ENCODE measurements at regions not wholly inside any gene's neighbourhood (a gene's known extent, or its start where the extent isn't known, plus 50 kb on each side); places are given as distances from the start of the nearest gene placed in this dataset.

- DNase-seq (ENCODE audit: low spot score) (no peak), ATAC-seq (ENCODE audit: low read depth) (no peak)
- no peaks in the 10 kb centered on the region for H3K27me3 ChIP-seq (ENCODE audit: insufficient read depth, poor library complexity, severe bottlenecking)
- no peaks in the 10 kb centered on the region for H3K4me1 ChIP-seq (ENCODE audit: insufficient read depth, poor library complexity, severe bottlenecking)
- H3K4me3 ChIP-seq (ENCODE audit: severe bottlenecking) = no peak overlapping the region
- no peak overlapping the region for H3K27ac ChIP-seq (ENCODE audit: poor library complexity, severe bottlenecking)
- TF ChIP-seq CTCF (IDR thresholded peaks at IDR 0.05; ENCODE audit: poor library complexity, severe bottlenecking) = no peak
- no peaks in the 10 kb centered on the region for H3K9me3 ChIP-seq (ENCODE audit: severe bottlenecking)
- no peaks in the 10 kb centered on the region for H3K36me3 ChIP-seq (ENCODE audit: low read depth)
Measured at GRCh38 chr10:71040846-71041605, 152.7 kb upstream of the PCBD1 start.

DNA sequence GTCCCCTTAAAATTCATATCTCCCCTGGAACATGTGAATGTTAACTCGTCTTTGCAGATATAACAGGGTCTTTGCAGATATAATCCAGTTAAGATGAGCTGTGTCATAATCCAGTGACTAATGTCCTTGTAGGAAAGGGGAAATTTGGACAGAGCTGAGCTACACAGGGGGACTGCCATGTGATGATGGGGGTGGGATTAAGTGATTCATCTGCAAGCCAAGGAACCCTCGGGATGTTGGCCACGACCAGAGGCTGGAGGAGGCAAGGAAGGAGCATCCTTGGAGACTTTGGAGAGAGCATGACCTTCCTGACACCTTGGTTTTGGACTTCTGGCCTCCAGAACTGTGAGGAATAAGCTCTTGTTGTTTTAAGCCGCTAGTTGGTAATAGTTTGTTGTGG, 153.9 kb upstream of the PCBD1 start:
- no peak for ATAC-seq (ENCODE audit: low read depth)
- Histone ChIP-seq H3K4me3 (ENCODE audit: severe bottlenecking) (no peak overlapping the region), H3K36me3 (ENCODE audit: low read depth) (no peaks in the 10 kb centered on the region), H3K27ac (ENCODE audit: poor library complexity, severe bottlenecking) (no peak overlapping the region), H3K27me3 (ENCODE audit: insufficient read depth, poor library complexity, severe bottlenecking) (no peaks in the 10 kb centered on the region), H3K9me3 (ENCODE audit: severe bottlenecking) (no peaks in the 10 kb centered on the region), H3K4me1 (ENCODE audit: insufficient read depth, poor library complexity, severe bottlenecking) (no peaks in the 10 kb centered on the region)
- DNase-seq (ENCODE audit: low spot score) = no peak
- TF ChIP-seq CTCF (IDR thresholded peaks at IDR 0.05; ENCODE audit: poor library complexity, severe bottlenecking) = no peak

DNA sequence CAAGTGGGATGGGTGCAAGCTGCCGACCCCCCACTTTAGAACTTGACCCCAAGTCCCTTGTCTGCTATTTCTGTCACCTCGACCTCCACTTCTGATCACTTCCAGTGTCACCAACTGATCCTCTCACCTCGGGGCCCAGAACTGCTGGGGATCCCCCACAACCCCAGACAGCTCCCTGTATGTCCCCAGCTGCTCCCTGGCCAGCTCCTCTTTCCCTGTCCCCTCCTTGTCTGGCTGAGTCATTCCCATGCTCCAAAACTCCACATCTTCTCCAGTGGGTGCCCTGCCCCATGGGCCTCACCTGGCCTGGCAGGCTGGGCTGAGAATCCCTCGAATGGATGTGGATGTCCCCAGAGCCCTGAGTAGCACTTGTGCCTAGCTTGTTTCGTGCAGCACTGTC, 154.3 kb upstream of the PCBD1 start:
- Histone ChIP-seq H3K9me3 (ENCODE audit: severe bottlenecking) (no peaks in the 10 kb centered on the region), H3K27me3 (ENCODE audit: insufficient read depth, poor library complexity, severe bottlenecking) (no peaks in the 10 kb centered on the region), H3K27ac (ENCODE audit: poor library complexity, severe bottlenecking) (no peak overlapping the region), H3K4me1 (ENCODE audit: insufficient read depth, poor library complexity, severe bottlenecking) (no peaks in the 10 kb centered on the region), H3K36me3 (ENCODE audit: low read depth) (no peaks in the 10 kb centered on the region), H3K4me3 (ENCODE audit: severe bottlenecking) (no peak overlapping the region)
- no peak for DNase-seq (ENCODE audit: low spot score)
- ATAC-seq (ENCODE audit: low read depth) = no peak
- TF ChIP-seq CTCF (IDR thresholded peaks at IDR 0.05; ENCODE audit: poor library complexity, severe bottlenecking) = no peak

GRCh38 chr10:71043858-71044257, 155.5 kb upstream of the PCBD1 start:
- no peaks in the 10 kb centered on the region for H3K36me3 ChIP-seq (ENCODE audit: low read depth)
- H3K4me3 ChIP-seq (ENCODE audit: severe bottlenecking) = no peak overlapping the region
- H3K9me3 ChIP-seq (ENCODE audit: severe bottlenecking) = no peaks in the 10 kb centered on the region
- no peak for ATAC-seq (ENCODE audit: low read depth)
- no peaks in the 10 kb centered on the region for H3K4me1 ChIP-seq (ENCODE audit: insufficient read depth, poor library complexity, severe bottlenecking)
- no peaks in the 10 kb centered on the region for H3K27me3 ChIP-seq (ENCODE audit: insufficient read depth, poor library complexity, severe bottlenecking)
- TF ChIP-seq CTCF (IDR thresholded peaks at IDR 0.05; ENCODE audit: poor library complexity, severe bottlenecking) = no peak
- no peak overlapping the region for H3K27ac ChIP-seq (ENCODE audit: poor library complexity, severe bottlenecking)
- no peak for DNase-seq (ENCODE audit: low spot score)

GRCh38 chr10:71044720-71045119, 156.4 kb upstream of the PCBD1 start:
- DNase-seq (ENCODE audit: low spot score) = no peak
- H3K27me3 ChIP-seq (ENCODE audit: insufficient read depth, poor library complexity, severe bottlenecking) = no peaks in the 10 kb centered on the region

More at GRCh38 chr10:71044720-71045119, 156.4 kb upstream of the PCBD1 start:
- no peak overlapping the region for H3K27ac ChIP-seq (ENCODE audit: poor library complexity, severe bottlenecking)
- ATAC-seq (ENCODE audit: low read depth) = no peak
- H3K9me3 ChIP-seq (ENCODE audit: severe bottlenecking) = no peaks in the 10 kb centered on the region
- TF ChIP-seq CTCF (IDR thresholded peaks at IDR 0.05; ENCODE audit: poor library complexity, severe bottlenecking) = no peak
- H3K4me1 ChIP-seq (ENCODE audit: insufficient read depth, poor library complexity, severe bottlenecking) = no peaks in the 10 kb centered on the region
- H3K4me3 ChIP-seq (ENCODE audit: severe bottlenecking) = no peak overlapping the region
- no peaks in the 10 kb centered on the region for H3K36me3 ChIP-seq (ENCODE audit: low read depth)

Data from RWPE2 (cell line).